Psoas muscle (tissue), 7 donors: ENCODE measurements at regions not wholly inside any gene's neighbourhood (a gene's known extent, or its start where the extent isn't known, plus 50 kb on each side); places are given as distances from the start of the nearest gene placed in this dataset.

Experiments
- ATAC-seq, 4 donors: fragments of 200-7000 bp; cut with Tn5 transposase; one replicate each; pipeline ENCODE4 v1.9.1; 2020; ENCODE audit warnings: moderate library complexity in 3 of 4, mild to moderate bottlenecking in 2 of 4
- DNase-seq, 2 donors: peaks; one replicate each; pipeline ENCODE4 v3.0.0-alpha.2; 2020
- H3K27ac ChIP-seq: fragments of 200-600 bp; one replicate; pipeline ENCODE4 v1.8.0; 2022
- H3K27me3 ChIP-seq, 3 donors: fragments of 200-600 bp in 1 of 3; one replicate each; pipeline versions ENCODE4 v1.6.1 to v1.8.0; 2013 to 2022; ENCODE audit warnings: low read length in 2 of 3, mild to moderate bottlenecking in 2 of 3, moderate library complexity in 1 of 3; ENCODE audit not compliant: insufficient read depth in 3 of 3
- H3K36me3 ChIP-seq, 2 donors: fragments of 200-600 bp in 1 of 2; one replicate each; pipeline versions ENCODE4 v1.6.1 to v1.8.0; 2013 to 2022; ENCODE audit warnings: low read depth in 1 of 2, mild to moderate bottlenecking in 1 of 2, moderate library complexity in 1 of 2; ENCODE audit not compliant: insufficient read depth in 1 of 2
- H3K4me1 ChIP-seq: fragments of 200-600 bp; one replicate; pipeline ENCODE4 v1.8.0; 2022
- H3K4me3 ChIP-seq: fragments of 200-600 bp; one replicate; pipeline ENCODE4 v1.8.0; 2022; ENCODE audit warnings: mild to moderate bottlenecking
- H3K9me3 ChIP-seq: fragments of 200-600 bp; one replicate; pipeline ENCODE4 v1.8.0; 2022
- CTCF ChIP-seq: fragments of 200-600 bp; IDR thresholded peaks from one replicate; pipeline ENCODE4 v1.8.0; 2022; ENCODE audit warnings: antibody characterized with exemption
- WGBS, 3 donors: extraction: QIAGEN DNeasy Blood & Tissue Kit; methylation state at CpG; one replicate each; pipeline versions ENCODE4 v1.1.6 to v1.1.7; 2013; 5-methylcytosine and 5-hydroxymethylcytosine counted together
- intact Hi-C, 2 donors: fragments of 100-400 bp; cut with DNase I; formaldehyde crosslinking; loops; one replicate each; pipeline versions ENCODE4 v1.11.0 to v1.14.2; 2022
- donor health status: healthy with polysubstance abuse.
- donor health status: DM: no; HTN: no; CAD: no; lungs with moderate emphysema.
- donor health status: Bipolar disorder and iron deficiency.
- donor health status: healthy.
- donor health status: DM: yes; HTN: yes; CAD: no.
- donor health status: DM: no; HTN: no; CAD: no.
- donor health status: DM: yes; HTN: yes; CAD: no.

DNA sequence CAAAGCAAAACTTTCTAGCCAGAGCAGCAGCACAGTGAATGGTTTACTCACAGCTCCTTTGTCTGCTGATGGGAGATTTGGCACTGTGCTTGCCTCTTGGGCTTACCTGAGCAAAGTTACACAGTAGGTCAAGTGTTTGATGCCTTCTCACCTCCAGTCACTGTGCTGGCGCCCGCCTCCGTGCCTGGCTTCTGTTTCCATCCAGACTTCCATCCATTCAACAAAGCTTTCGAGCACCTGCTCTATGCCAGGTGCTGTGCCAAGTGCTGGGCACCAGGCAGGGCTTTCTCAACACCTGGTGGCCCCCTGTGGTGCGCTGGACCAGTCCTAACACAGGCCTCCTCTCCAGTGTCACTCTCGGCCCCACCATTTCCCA lies 199.2 kb upstream of the EEA1 start:
- H3K4me1 ChIP-seq, result peaks cover 40% of the 10 kb centered on the region
- H3K27me3 ChIP-seq, result no peaks in the 10 kb centered on the region
- H3K27ac ChIP-seq, result peak overlapping the region; percentile 94
- peak overlapping the region; percentile 50 for H3K4me3 ChIP-seq
- H3K9me3 ChIP-seq, result no peaks in the 10 kb centered on the region
- no peak for TF ChIP-seq CTCF
- ATAC-seq, result peak in 3 of 4 donors; percentile 1 to 22 (median 16)
- 37 to 59% (median 37%) methylated on average over 6 of the region's 6 CpGs for WGBS, 3 donors
- no peaks in the 10 kb centered on the region for H3K36me3 ChIP-seq
- DNase-seq, result peak; percentile 14 to 42
- intact Hi-C loops, result loop anchor here in 1 of 2 donors (5.0 kb wide), 1 partner anchor 254 kb away; no protein-coding TSS in a partner anchor

DNA sequence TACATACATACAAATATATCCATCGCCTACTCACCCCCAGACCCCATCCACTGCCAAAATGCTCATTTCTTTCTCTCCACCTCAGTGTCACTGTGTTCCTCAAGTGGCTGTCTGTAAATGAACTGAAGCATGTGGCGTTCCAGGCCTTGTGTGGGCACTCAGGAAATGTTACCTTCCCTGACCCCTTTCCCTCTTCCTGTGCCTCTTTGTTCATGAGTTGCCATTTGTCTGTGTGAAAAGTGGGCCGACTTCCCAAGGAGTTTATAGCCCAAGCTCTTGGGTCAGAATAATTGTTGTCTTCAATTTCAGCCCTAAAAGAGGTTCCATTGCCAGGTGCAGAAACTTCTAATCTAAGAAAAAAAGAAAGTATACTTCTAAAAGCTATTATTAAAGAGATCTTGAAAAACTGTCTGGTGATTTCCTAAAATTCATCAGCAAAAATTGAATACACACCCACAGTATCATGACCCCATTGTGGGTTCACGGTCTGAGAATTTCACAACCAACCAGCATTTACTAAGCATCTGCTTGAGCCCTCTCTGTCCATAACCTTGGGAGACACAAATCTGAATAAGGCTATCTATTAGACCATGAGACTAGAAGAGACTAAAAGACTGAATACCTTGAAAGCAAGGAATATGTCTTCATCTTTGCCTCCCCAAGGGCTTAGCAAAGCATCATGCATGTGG lies 201.4 kb upstream of the EEA1 start:
- intact Hi-C loops, result loop anchor here in 1 of 2 donors (10.0 kb wide), 1 partner anchor 254 kb away; no protein-coding TSS in a partner anchor
- TF ChIP-seq CTCF, result no peak
- H3K4me1 ChIP-seq, result peaks cover 42% of the 10 kb centered on the region
- H3K27ac ChIP-seq, result no peak overlapping the region
- no peak overlapping the region for H3K4me3 ChIP-seq
- H3K27me3 ChIP-seq, result no peaks in the 10 kb centered on the region
- no peaks in the 10 kb centered on the region for H3K9me3 ChIP-seq
- 58 to 74% (median 61%) methylated on average over 4 of the region's 4 CpGs for WGBS, 3 donors
- DNase-seq (no peak), ATAC-seq (no peak)
- no peaks in the 10 kb centered on the region for H3K36me3 ChIP-seq

- WGBS, 3 donors, result 88 to 95% (median 91%) methylated on average over 5 of the region's 5 CpGs
These were observed 204.3 kb upstream of the EEA1 start for GRCh38 chr12:93133361-93133760.

GRCh38 chr12:93134175-93134890 lies 205.2 kb upstream of the EEA1 start:
- intact Hi-C loops, result loop anchor here in 1 of 2 donors (10.0 kb wide), 1 partner anchor 250 kb away; no protein-coding TSS in a partner anchor
- DNase-seq, result no peak
- Histone ChIP-seq H3K36me3 (no peaks in the 10 kb centered on the region), H3K27me3 (no peaks in the 10 kb centered on the region), H3K27ac (peak overlapping the region; percentile 74), H3K4me3 (no peak overlapping the region), H3K9me3 (no peaks in the 10 kb centered on the region), H3K4me1 (peaks cover 36% of the 10 kb centered on the region)
- TF ChIP-seq CTCF, result no peak
- WGBS, 3 donors, result 82 to 92% (median 85%) methylated on average over 6 of the region's 6 CpGs
- no peak for ATAC-seq

More at GRCh38 chr12:93133361-93133760, 204.3 kb upstream of the EEA1 start:
- intact Hi-C loops, result loop anchor here in 1 of 2 donors (10.0 kb wide), 1 partner anchor 251 kb away; no protein-coding TSS in a partner anchor
- ATAC-seq (no peak), DNase-seq (no peak)
- TF ChIP-seq CTCF, result no peak
- Histone ChIP-seq H3K4me1 (peaks cover 38% of the 10 kb centered on the region), H3K27ac (no peak overlapping the region), H3K4me3 (no peak overlapping the region), H3K36me3 (no peaks in the 10 kb centered on the region), H3K27me3 (no peaks in the 10 kb centered on the region), H3K9me3 (no peaks in the 10 kb centered on the region)
